ENCODE measurements at regions not wholly inside any gene's neighbourhood (a gene's known extent, or its start where the extent isn't known, plus 50 kb on each side); places are given as distances from the start of the nearest gene placed in this dataset.

- no peak for DNase-seq (ENCODE audit: low read depth)
- no peak overlapping the region for H3K4me3 ChIP-seq (ENCODE audit: control insufficient read depth, low read depth, low read length)
- TF ChIP-seq CTCF (conservative IDR thresholded peaks at IDR 0.05; ENCODE audit: control insufficient read depth, insufficient read depth, low read depth, low read length) = no peak
These were observed 62.5 kb upstream of the GNAZ start for GRCh38 chr22:23007823-23008222.

GRCh38 chr22:23008896-23009295 is 61.4 kb upstream of the GNAZ start:
- DNase-seq (ENCODE audit: low read depth) = no peak
- no peak overlapping the region for H3K4me3 ChIP-seq (ENCODE audit: control insufficient read depth, low read depth, low read length)
- TF ChIP-seq CTCF (conservative IDR thresholded peaks at IDR 0.05; ENCODE audit: control insufficient read depth, insufficient read depth, low read depth, low read length) = no peak
